HG03280 (cell line): ENCODE measurements at regions not wholly inside any gene's neighbourhood (a gene's known extent, or its start where the extent isn't known, plus 50 kb on each side); places are given as distances from the start of the nearest gene placed in this dataset.

ENCODE experiments used
- ATAC-seq: cut with Tn5 transposase; IDR thresholded peaks from one replicate; pipeline ENCODE4 v1.9.1; 2021; ENCODE audit warnings: mild to moderate bottlenecking, moderate library complexity; ENCODE audit not compliant: unreplicated experiment

DNA sequence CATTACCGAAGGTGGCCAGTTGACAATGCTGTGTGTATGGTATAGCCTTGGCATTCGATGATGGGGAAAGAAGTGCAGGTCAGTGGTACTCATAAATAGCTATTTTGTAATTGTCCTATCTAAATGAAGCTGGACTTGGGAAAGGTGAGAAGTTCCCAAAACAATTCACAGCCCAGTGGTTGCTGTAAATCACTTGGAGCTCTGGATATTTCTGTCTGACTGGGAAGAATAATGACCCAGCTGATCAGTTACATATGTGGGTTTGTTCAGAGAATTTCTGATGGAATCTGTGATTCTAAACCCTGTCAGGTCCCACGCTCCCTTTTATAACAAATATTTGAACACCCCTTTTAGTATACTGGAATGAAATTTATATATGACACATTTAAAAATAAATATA, 133.9 kb upstream of the PFN2 start:
- ATAC-seq: no peak

GRCh38 chr3:150101016-150101415, 130.3 kb upstream of the PFN2 start:
- no peak for ATAC-seq

- ATAC-seq: no peak
Measured at GRCh38 chr3:150098621-150099020, 127.9 kb upstream of the PFN2 start.

GRCh38 chr3:150097588-150097890, 126.8 kb upstream of the PFN2 start:
- peak; percentile 54 for ATAC-seq

DNA sequence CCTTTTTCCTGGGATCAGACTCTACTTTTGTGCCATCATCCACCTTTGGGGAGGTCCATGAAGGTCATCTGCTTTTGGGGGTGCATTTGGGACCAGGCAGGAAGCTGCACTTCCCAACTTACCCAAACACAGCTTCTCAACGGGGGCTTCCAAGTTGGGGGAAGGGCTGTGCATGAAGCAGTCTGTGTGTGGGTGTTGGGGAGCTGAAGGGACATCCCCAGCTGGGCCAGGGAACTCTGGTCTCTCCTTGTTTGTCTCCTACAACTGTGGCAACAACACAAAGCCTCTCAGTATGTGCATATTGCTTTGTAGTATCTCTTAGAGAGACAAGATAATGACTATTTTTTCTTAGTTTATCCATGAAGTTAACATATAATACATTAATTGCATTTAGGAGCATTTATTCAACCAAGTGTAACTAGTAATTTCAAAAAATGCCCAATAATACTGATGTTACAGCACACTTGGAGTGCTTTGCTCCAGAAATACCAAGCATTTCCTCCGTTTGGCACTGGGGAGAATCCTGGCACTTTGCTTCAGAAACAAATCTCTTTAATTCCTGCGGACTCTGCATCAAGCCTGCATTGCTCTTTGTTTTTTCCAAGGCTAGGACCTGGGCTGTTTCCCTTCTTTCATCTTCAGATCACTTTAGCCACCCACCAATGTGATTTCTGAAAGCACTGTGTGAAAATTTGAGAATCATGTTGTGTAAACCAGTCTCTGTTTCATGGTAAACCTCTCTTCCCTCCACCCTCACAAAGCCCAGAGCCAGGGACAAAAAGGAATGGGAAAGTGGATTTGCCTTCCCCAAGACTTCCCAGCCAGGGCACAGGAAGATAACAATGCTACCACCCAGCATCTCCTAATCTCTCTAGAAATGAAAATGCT, 126.2 kb upstream of the PFN2 start:
- peak; percentile 11 for ATAC-seq

GRCh38 chr3:150094150-150094933, 123.6 kb upstream of the PFN2 start:
- ATAC-seq: peak; percentile 54

GRCh38 chr3:150091626-150092025, 120.9 kb upstream of the PFN2 start:
- ATAC-seq: no peak

DNA sequence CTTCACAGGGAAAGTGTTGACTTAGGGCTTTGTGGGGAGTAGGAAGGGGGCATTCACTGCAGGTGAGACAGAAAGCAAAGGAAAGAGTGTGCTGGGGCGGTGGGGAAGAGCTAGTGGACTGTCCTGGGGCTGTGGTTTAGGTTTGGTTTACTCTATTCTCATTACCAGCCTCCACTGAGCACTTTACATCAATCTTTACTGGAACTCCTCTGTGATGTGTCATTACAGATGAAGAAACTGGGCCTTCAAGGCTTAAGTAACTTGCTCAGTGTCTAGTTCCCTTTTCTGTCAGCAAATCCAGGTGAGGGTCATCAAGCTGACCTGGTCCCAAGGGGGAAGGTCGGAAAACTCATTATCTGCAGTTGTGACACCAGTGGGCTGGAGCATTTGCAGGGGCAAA, 120.2 kb upstream of the PFN2 start:
- no peak for ATAC-seq

- no peak for ATAC-seq
Measured at GRCh38 chr3:150090006-150090405, 119.3 kb upstream of the PFN2 start.

- no peak for ATAC-seq
Measured at GRCh38 chr3:150084128-150084527, 113.4 kb upstream of the PFN2 start.

DNA sequence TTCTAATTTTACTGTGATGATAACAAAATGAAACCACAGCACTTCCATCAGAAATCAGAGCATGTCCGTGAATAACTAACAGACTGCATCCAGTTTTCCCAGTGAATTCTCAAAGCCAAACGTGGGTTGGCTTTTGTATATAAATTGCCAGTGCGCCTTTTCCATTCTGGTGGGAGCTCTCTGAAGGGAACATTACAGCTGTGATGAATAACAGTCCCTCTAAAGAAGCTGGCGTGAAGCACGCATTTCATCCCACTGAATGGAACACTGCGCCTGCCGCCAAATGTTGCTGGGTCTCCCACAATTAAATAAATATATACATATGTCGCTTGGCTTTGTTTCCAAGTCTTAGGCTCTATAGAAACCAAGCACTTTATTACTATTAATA, 113.0 kb upstream of the PFN2 start:
- ATAC-seq: no peak

DNA sequence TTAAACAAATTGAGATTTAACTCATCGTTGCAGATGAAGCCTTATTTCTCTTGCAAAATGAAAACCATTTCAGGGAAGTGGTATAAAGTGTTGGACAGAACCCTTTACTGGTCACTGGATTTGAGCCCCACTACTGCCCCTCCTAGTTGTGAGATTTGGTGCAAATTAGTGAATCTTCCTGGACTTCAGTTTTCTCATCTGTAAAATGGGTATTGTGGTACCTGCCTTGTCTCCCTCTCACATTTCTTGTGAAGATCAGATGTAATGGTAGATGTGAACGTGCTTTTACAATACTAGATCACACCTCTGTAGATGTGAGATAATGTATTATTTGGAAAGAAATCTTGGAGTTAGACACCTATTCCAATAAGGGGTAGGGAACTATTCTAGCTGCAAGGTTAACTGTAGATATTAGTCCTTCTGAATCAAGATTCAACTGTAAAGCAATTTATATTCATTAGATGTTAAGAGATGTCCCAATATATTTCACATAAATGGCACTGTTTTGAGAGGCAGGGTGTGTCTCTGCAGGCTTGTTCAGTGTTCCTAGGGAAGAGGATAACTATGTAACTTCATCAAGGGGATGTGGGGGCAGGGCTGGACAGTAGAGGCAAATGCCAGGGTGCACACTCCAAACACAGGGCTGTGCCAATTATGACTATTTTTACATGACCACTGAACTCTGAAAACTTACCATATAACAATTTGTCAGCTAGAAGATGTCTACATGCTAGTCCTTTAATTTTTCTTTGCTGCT, 112.4 kb upstream of the PFN2 start:
- ATAC-seq: no peak

GRCh38 chr3:150081084-150081483, 110.4 kb upstream of the PFN2 start:
- no peak for ATAC-seq

- ATAC-seq: no peak
Measured at GRCh38 chr3:150080058-150080730, 109.5 kb upstream of the PFN2 start.

DNA sequence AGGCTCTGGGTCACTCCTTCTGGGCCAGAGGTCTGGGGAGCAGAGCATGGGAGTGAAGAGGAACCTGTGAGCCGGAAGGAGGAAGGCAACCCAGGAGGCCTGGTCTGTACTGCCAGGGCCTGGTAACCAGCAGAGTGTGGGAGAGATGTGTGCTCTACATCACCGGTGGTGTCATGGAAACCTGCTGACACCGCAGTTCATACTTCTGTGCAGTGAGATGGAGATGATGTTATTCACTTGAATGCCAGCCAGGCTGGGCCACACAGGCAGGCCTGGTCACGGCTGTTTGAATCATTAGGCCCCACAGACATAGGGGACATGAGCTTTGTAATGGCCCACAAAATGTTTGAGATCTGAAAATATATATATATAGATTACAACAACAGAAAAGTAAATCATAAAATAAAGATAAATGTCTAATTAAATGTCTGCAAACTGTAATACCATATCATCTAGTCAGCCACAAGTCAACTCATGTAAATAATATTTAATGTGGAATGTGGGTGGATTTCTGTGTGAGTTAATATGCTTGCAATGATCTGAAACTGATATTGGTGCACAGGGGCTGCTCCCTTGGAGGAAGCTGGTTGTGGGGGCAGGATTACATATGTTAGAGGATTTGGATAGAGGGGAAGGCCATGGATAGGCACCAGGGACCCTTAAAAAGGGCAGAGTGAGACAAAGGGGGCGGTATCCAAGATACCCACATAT, 108.5 kb upstream of the PFN2 start:
- no peak for ATAC-seq

DNA sequence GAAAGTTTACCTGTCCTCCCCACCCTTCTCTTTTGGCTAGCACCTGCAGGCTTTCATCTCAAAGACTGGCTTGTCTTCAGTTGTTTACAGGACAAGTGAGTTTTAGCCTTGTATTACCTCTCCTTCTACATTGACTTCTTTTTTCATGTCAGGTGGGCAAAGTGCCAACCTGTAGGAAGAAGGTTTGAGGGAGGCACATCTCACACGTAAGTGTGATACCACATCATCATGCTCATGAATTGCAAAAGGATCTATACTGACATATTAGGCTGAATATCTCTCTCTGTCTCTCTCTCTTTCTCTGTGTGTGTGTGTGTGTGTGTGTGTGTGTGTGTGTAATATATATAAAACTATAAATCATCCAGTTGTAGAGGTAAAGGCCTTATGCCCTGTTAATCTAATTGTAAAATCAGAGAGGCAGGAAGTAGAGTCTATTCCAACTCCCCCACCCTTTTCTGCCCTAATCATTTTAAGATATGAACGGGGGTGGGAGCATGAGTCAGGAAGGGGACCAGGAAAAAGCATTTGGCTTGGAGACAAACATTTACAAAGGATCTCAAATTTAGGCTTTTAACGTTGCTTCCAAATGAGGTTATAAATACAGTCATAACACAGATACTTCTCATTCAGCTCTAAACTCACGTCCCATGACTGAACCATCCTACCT, 107.0 kb upstream of the PFN2 start:
- ATAC-seq: no peak

- ATAC-seq: no peak
Measured at GRCh38 chr3:150077107-150077506, 106.4 kb upstream of the PFN2 start.

- no peak for ATAC-seq
Measured at GRCh38 chr3:150076443-150076842, 105.7 kb upstream of the PFN2 start.

GRCh38 chr3:150075417-150075865, 104.7 kb upstream of the PFN2 start:
- no peak for ATAC-seq
